Muscle of leg (tissue), 3 donors: ENCODE measurements at regions not wholly inside any gene's neighbourhood (a gene's known extent, or its start where the extent isn't known, plus 50 kb on each side); places are given as distances from the start of the nearest gene placed in this dataset.

Experiments
- DNase-seq: peaks from one replicate; pipeline ENCODE4 v3.0.0; 2013
- H3K27ac ChIP-seq: one replicate; pipeline ENCODE4 v1.5.1; 2013; ENCODE audit warnings: mild to moderate bottlenecking, low read length, control low read depth
- H3K27me3 ChIP-seq: one replicate; pipeline ENCODE4 v1.6.1; 2013; ENCODE audit warnings: low read length; ENCODE audit not compliant: control insufficient read depth, insufficient read depth
- H3K36me3 ChIP-seq: one replicate; pipeline ENCODE4 v1.6.1; 2013; ENCODE audit warnings: low read length; ENCODE audit not compliant: control insufficient read depth, insufficient read depth
- H3K4me1 ChIP-seq: one replicate; pipeline ENCODE4 v1.6.1; 2013; ENCODE audit warnings: low read length; ENCODE audit not compliant: control insufficient read depth, insufficient read depth
- H3K4me3 ChIP-seq: one replicate; pipeline ENCODE4 v1.5.1; 2013; ENCODE audit warnings: low read length, control low read depth
- H3K9me3 ChIP-seq: replicated peaks from 2 replicates; pipeline ENCODE4 v1.6.1; 2013; ENCODE audit warnings: low read depth, low read length; ENCODE audit not compliant: control insufficient read depth
- WGBS: methylation state at CpG from one replicate; pipeline ENCODE4 v1.1.5; 2013; ENCODE audit warnings: missing lambda C conversion rate; ENCODE audit not compliant: insufficient coverage; 5-methylcytosine and 5-hydroxymethylcytosine counted together

- no peak for DNase-seq
- H3K27ac ChIP-seq, result no peak overlapping the region
- no peak overlapping the region for H3K4me3 ChIP-seq
- WGBS, result no CpG with 5 or more reads among the region's 1 CpG
- H3K9me3 ChIP-seq, result no peaks in the 10 kb centered on the region
- H3K27me3 ChIP-seq, result no peaks in the 10 kb centered on the region
- H3K4me1 ChIP-seq, result no peaks in the 10 kb centered on the region
- H3K36me3 ChIP-seq, result no peaks in the 10 kb centered on the region
Measured at GRCh38 chr5:102611312-102611711, 112.5 kb upstream of the SLCO6A1 start.

GRCh38 chr5:102613661-102614060 lies 114.9 kb upstream of the SLCO6A1 start:
- Histone ChIP-seq H3K4me1 (no peaks in the 10 kb centered on the region), H3K4me3 (no peak overlapping the region), H3K36me3 (no peaks in the 10 kb centered on the region), H3K9me3 (no peaks in the 10 kb centered on the region), H3K27me3 (no peaks in the 10 kb centered on the region), H3K27ac (no peak overlapping the region)
- WGBS, result no CpG with 5 or more reads among the region's 2 CpGs
- no peak for DNase-seq

- no peak overlapping the region for H3K27ac ChIP-seq
- no CpG with 5 or more reads among the region's 5 CpGs for WGBS
- peak; percentile 67 for DNase-seq
Measured at GRCh38 chr5:102617191-102618187, 118.7 kb upstream of the SLCO6A1 start.

GRCh38 chr5:102622262-102622661 lies 123.5 kb upstream of the SLCO6A1 start:
- Histone ChIP-seq H3K27ac (no peak overlapping the region), H3K4me1 (no peaks in the 10 kb centered on the region), H3K36me3 (no peaks in the 10 kb centered on the region), H3K4me3 (no peak overlapping the region), H3K27me3 (no peaks in the 10 kb centered on the region), H3K9me3 (no peaks in the 10 kb centered on the region)
- DNase-seq, result no peak
- no CpG with 5 or more reads among the region's 3 CpGs for WGBS

More at GRCh38 chr5:102617191-102618187, 118.7 kb upstream of the SLCO6A1 start:
- Histone ChIP-seq H3K27me3 (no peaks in the 10 kb centered on the region), H3K4me3 (no peak overlapping the region), H3K4me1 (no peaks in the 10 kb centered on the region), H3K9me3 (no peaks in the 10 kb centered on the region), H3K36me3 (no peaks in the 10 kb centered on the region)

- Histone ChIP-seq H3K27me3 (no peaks in the 10 kb centered on the region), H3K27ac (no peak overlapping the region), H3K9me3 (no peaks in the 10 kb centered on the region), H3K4me3 (no peak overlapping the region), H3K4me1 (no peaks in the 10 kb centered on the region), H3K36me3 (no peaks in the 10 kb centered on the region)
- DNase-seq, result no peak
- no CpG with 5 or more reads among the region's 4 CpGs for WGBS
Measured at GRCh38 chr5:102623329-102624065, 124.7 kb upstream of the SLCO6A1 start.

- H3K4me3 ChIP-seq, result no peak overlapping the region
- no peaks in the 10 kb centered on the region for H3K27me3 ChIP-seq
- no peak overlapping the region for H3K27ac ChIP-seq
- H3K4me1 ChIP-seq, result no peaks in the 10 kb centered on the region
- WGBS, result no CpG with 5 or more reads among the region's 6 CpGs
- DNase-seq, result no peak
- H3K9me3 ChIP-seq, result no peaks in the 10 kb centered on the region
- H3K36me3 ChIP-seq, result no peaks in the 10 kb centered on the region
Measured at GRCh38 chr5:102624405-102624804, 125.6 kb upstream of the SLCO6A1 start.

GRCh38 chr5:102625468-102625867 lies 126.7 kb upstream of the SLCO6A1 start:
- DNase-seq, result no peak
- Histone ChIP-seq H3K4me3 (no peak overlapping the region), H3K27ac (no peak overlapping the region), H3K27me3 (no peaks in the 10 kb centered on the region), H3K4me1 (no peaks in the 10 kb centered on the region), H3K36me3 (no peaks in the 10 kb centered on the region), H3K9me3 (no peaks in the 10 kb centered on the region)

- H3K4me3 ChIP-seq, result no peak overlapping the region
- DNase-seq, result peak; percentile 59
- no peak overlapping the region for H3K27ac ChIP-seq
- H3K9me3 ChIP-seq, result no peaks in the 10 kb centered on the region
- H3K27me3 ChIP-seq, result no peaks in the 10 kb centered on the region
- no peaks in the 10 kb centered on the region for H3K36me3 ChIP-seq
- no CpG with 5 or more reads among the region's 3 CpGs for WGBS
- no peaks in the 10 kb centered on the region for H3K4me1 ChIP-seq
Measured at GRCh38 chr5:102625928-102626327, 127.1 kb upstream of the SLCO6A1 start.

GRCh38 chr5:102627315-102627714 lies 127.8 kb upstream of the PAM start:
- H3K4me1 ChIP-seq, result no peaks in the 10 kb centered on the region
- H3K4me3 ChIP-seq, result no peak overlapping the region
- no peaks in the 10 kb centered on the region for H3K36me3 ChIP-seq
- H3K27me3 ChIP-seq, result no peaks in the 10 kb centered on the region
- H3K27ac ChIP-seq, result no peak overlapping the region
- no peaks in the 10 kb centered on the region for H3K9me3 ChIP-seq
- DNase-seq, result no peak

GRCh38 chr5:102628441-102629175 lies 126.5 kb upstream of the PAM start:
- peak; percentile 3 for DNase-seq
- no peaks in the 10 kb centered on the region for H3K36me3 ChIP-seq
- no peak overlapping the region for H3K4me3 ChIP-seq
- H3K9me3 ChIP-seq, result no peaks in the 10 kb centered on the region
- H3K27ac ChIP-seq, result no peak overlapping the region
- H3K27me3 ChIP-seq, result no peaks in the 10 kb centered on the region
- H3K4me1 ChIP-seq, result no peaks in the 10 kb centered on the region
- 59% methylated on average over 3 of the region's 3 CpGs for WGBS
